ENCODE measurements at regions not wholly inside any gene's neighbourhood (a gene's known extent, or its start where the extent isn't known, plus 50 kb on each side); places are given as distances from the start of the nearest gene placed in this dataset.
"Not testable (repeated sequence)": the region's sequence is repeated elsewhere in the genome, so short reads cannot be mapped to it uniquely, and the experiment has no call there.

DNA sequence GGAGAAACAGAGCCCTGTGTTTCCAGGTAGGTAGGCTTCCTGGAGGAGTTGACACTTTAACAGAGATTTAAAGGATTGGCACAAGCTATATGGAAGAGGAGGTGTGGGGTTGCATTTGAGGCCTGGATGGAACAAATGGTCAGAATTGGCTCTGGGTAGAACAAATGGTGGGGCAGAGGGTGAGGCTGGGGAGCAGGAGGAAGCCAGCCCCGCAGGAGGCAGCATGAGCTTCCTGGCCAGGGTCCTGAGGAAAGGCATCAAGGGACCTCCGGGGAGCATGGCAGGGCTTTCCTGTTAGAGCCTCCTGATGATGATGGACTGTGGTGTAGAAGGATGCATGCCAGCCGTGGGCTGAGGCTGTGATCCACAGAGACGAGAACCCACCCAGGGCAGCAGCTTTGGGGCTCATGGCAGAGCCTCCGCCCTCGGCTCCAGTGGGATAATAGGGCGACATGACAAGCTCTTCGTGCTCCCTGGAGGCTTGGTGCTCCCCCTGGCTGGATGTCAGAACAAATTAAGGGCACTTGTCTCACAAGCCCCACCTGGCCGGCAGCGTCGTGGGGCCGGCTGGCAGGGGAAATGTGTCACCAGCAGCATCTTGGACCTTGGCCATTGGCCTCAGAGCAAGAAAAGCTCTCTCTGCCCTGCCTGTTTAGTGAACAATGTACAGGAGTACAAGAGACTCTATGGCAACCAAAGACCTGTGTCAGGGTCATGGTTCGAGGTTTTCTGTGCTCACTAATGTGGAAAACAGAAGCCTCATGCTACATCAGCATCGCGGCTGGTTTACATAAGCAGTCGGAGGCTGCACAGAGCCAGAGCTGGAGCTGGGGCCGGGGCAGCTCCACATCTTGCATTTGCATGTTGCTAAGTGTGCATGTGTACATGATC, 153.5 kb downstream of the MYCN start:
- no peak for ATAC-seq

GRCh38 chr2:16092861-16093638, 152.7 kb downstream of the MYCN start:
- ATAC-seq: no peak

GRCh38 chr2:16091576-16092282, 151.4 kb downstream of the MYCN start:
- ATAC-seq: no peak

- no peak for ATAC-seq
Observed at GRCh38 chr2:16090650-16091575, 150.6 kb downstream of the MYCN start.

GRCh38 chr2:16089491-16089890, 149.1 kb downstream of the MYCN start:
- ATAC-seq: not testable (repeated sequence)

DNA sequence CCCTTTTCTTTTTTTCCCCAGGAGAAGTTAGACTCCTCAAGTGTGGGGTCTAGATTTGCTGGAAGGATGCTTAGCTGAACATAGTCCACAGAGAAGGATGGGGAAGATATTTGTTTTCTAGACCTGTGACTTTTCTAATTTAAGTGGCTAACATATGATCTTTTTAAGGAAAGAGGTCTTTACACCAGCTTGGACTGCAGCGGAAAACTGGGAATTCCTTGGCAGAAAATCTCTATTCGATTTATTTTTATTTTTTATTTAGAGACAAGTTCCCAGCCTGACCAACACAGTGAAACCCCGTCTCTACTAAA, 148.4 kb downstream of the MYCN start:
- ATAC-seq: no peak

GRCh38 chr2:16088035-16088801, 147.9 kb downstream of the MYCN start:
- no peak for ATAC-seq

DNA sequence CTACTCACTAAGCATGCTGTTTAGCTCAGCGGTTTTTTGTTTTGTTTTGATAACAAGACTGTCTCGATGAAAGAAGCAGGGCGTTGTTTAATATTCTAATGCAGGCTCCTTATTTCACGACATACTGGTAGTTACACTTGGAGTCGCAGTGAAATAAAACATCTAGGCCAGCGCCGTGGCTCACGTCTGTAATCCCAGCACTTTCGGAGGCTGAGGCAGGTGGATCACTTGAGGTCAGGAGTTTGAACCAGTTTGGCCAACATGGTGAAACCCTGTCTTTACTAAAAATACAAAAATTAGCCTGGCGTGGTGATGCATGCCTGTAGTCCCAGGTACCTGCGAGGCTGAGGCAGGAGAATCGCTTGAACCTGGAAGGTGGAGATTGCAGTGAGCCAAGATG, 145.8 kb downstream of the MYCN start:
- ATAC-seq: not testable (repeated sequence)

DNA sequence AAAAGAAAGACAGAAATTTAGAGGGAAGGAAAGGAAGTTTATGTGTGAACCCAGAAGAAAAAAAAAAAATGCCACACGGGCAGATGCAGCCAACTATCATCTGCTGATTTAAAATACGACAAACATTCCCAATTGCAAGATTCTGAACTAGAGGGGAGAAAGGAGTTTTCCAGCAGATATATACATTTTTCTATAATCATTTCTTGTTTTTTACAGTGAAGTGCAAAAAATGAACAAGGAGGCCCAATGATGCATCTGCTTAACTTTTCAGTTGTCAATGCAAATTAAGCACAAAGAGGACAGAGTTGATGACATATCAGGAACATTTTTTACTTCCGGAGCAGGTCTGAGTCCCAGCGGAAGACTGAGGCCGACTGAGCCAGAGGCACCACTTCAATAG, 144.7 kb downstream of the MYCN start:
- no peak for ATAC-seq

DNA sequence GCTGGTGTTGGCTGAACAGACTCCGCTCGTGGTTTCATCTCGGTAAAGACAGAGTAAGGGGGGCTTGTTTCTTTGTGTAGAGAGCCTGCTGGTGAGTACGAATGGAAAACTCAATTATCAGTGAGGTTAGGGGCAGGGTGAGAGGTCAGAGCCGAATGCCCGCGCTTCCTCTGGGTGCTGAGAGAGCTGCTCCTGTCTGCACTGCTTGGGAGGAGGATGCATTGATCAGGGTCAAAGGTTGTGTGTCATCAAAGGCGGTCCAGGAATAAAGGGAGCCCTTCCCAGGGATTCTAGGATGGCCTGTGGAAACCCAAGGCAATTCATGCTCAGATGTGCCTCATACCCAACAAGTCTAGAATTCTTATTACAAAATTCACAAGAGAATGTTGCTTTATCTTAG, 143.9 kb downstream of the MYCN start:
- ATAC-seq: no peak

DNA sequence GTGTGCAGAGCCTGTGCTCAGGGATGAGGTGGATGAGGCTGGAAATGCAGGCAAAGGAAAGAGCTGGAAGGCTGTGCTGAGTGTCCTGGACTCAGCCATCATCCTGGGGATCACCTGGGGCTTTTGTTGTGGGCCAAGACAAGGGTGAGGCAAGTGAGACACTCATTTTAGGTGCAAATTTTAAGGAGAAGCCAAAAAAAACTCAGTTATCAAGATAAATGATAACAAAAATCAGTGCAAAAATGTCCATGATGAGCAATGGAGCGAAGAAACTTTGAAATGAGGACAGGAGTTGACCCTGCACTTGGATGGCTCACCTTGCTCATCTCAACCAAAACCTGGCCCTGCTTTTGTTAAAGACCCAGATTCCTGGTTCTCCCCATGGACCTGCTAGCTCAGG, 141.9 kb downstream of the MYCN start:
- ATAC-seq: no peak

DNA sequence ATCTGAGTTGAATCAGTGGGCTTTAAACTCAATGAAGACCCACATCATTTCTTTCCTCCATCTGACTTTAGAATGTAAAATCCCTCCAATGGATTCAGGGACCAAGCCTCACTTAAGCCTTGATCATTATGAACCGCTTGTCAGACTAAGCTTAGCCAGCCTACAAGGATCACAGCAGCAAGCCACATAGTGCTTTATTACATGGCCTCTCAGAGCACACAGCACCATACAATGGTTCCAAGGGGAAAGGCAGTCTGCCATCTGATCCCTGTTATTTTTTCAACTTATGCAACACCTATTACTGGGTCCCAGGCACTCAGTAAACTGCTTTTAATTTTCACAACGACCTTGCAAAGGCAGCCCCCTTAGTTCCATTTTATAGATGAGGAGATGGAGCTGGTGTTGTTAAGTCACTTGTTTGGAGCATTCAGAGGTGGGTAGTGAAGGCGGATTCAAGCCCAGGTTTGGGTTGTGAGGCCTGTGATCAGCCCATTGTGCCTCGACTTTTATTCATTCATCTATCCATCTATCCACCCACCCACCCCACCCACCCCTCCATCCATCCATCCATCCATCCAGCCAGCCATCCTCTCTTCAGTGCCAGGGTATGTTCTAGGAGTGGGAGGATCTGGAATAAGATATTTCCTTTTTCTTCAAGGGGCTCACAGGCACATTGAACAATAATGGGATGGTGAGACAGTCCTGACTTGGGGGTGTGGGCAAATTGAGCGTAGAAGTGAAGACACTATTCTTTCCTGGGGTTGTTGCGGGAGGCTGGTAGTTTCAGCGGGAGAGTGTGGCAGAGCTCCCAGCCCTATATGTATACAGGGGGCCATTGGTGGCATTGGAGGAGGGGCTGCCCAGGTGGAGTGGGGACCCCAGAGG, 141.2 kb downstream of the MYCN start:
- no peak for ATAC-seq

DNA sequence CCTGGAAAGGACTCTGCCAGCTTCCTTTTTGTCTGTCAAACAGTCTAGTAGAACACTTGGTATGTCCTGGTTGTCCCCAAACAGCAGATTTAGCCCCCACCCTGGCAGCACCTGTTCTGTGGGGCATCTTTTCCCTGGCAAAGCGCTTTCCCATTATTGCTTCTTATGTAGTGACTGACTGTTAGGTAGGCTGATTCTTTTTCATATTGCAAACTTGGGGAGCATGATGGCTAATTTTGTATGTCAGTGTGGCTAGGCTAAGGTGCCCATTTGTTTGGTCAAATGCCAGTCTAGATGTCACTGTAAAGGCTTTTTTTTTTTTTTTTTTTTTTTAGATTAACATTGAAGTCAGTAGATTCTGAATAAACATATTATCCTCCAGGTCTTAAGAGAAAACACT, 140.2 kb downstream of the MYCN start:
- no peak for ATAC-seq

DNA sequence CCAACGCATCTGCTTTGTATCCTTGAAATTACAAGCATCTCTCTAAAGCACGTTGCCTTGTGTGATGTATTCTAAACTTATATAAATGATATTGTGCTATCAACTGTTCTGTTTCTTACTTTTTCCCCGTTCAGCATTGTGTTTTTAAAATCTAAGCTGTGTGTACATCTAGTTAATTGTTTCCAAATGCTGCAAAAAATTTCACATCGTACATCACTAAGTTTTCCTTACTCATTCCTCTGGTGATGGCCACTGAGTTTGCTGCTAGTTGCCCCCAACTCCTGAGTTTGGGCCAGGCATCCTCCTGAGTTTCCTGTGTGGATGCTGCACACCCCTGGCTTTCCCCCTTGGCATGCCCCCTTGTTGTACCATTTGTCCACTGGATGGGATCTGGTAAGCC, 139.7 kb downstream of the MYCN start:
- ATAC-seq: no peak

DNA sequence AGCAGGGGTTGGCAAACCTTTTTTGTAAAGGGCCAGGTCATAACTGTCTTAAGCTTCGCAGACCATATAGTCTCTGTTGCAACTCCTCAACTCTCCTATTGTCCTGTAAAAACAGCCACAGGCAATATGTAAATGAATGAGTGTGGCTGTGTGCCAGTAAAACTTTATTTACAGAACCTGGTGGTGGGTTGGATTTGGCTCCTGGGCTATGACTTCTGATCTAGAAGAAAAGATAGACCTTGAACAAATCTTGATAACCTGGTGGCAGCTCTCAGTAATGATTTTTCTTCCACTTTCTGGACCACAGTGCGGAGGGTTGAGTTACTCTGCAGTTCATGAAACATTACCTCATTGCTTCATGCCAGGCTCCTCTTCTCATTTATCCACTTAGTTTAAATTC, 139.3 kb downstream of the MYCN start:
- ATAC-seq: no peak

GRCh38 chr2:16077601-16078000, 137.3 kb downstream of the MYCN start:
- no peak for ATAC-seq

- no peak for ATAC-seq
Observed at GRCh38 chr2:16076911-16077310, 136.6 kb downstream of the MYCN start.

DNA sequence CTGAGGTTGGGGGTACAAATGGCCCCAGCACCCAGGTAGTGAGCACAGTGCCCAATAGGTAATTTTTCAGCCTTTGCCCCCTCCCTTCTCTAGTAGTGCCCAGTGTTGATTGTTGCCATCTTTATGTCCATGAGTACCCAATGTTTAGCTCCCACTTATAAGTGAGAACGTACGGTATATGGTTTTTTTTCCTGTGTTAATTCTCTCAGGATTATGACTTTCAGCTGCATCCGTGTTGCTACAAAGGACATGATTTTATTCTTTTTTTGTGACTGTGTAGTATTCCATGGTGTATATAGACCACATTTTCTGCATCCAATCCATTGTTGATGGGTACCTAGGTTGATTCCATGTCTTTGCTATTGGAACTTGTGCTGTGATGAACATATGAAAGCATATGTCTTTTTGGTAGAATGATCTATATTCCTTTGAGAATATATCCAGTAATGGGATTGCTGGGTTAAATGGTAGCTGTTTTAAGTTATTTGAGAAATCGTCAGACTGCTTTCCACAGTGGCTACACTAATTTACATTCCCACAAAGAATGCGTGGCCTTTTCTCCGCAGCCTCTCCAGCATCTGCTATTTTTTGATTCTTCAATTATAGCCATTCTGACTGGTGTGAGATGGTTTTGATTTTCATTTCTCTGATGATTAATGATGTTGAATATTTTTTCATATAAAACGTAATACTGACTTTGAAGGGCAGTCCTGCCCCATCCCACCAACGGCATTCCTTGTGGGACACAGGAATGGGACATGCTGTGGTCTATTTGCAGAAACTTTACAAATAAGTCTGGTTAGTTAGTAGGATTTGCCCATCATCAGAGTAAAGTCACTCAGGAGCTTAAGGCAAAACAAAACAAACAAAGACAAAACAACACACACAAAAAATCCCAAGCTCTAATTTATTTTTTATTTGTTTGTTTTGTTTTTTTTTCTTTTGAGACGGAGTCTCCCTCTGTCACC, 135.0 kb downstream of the MYCN start:
- no peak for ATAC-seq

DNA sequence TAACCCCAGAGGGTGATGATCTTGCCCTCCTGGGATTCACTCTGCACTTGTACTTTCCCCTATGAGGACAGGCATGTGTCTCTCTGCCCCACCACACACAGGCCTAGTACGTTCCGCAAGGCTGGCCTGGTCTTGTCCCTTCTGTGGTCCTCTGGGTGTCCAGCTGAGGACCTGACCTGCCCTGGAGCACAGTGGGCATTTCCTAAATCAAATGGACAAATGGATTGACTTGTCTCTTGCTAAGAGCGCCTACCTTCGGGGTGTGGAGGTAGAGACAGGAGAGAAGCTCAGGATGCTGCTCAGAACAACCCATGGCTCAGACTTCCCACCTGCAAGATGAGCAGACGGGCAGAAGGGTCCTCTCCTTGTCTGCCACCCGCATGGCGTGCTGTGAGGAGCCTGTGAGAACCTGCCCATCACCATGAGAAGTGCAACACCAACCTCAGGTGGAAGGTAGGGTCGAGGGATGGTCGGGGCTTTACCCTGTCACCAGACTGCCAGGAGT, 133.6 kb downstream of the MYCN start:
- no peak for ATAC-seq
